HG02678 (cell line): ENCODE measurements at regions not wholly inside any gene's neighbourhood (a gene's known extent, or its start where the extent isn't known, plus 50 kb on each side); places are given as distances from the start of the nearest gene placed in this dataset.
"Not testable (repeated sequence)": the region's sequence is repeated elsewhere in the genome, so short reads cannot be mapped to it uniquely, and the experiment has no call there.

Source experiments
- ATAC-seq: cut with Tn5 transposase; IDR thresholded peaks from one replicate; pipeline ENCODE4 v1.9.1; 2021; ENCODE audit warnings: mild to moderate bottlenecking, moderate library complexity; ENCODE audit not compliant: unreplicated experiment

DNA sequence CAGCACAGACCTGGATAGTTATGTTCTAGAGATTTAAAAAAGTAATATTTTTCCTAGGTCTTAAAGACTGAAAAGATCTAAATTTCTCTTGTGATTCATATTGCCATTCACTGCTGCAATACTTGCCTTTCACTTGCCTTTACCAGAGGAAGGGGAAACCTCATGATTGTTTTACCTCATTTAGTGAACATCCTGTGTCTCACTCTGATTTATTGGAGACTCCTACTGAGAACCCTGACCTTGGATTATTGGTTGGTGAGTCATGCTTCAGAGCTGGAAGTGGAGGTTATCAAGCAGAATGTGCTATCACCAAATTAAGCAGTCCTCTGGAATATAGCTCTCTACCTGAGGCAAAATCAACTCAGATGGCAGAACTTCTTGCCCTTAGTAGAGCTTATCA, 500.5 kb downstream of the TSN start:
- no peak for ATAC-seq

DNA sequence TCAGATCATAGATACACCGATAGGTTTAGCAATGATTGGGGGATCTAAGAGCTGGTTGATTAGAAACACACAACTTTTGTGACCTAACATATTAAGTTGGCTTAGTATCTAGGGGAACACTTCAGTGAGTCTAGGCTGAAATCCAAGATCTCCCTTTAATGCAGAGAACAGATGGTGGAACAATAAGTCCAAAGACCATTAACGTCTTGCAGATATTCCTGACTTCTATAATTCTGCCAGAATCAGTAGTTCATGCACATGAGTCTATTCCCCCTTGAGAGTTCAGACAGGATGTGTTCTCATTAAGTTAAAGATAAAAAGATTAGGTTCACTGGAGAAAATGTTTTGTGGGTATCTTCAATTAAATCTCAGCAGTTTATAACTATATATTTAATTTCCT, 506.5 kb downstream of the TSN start:
- ATAC-seq: no peak

DNA sequence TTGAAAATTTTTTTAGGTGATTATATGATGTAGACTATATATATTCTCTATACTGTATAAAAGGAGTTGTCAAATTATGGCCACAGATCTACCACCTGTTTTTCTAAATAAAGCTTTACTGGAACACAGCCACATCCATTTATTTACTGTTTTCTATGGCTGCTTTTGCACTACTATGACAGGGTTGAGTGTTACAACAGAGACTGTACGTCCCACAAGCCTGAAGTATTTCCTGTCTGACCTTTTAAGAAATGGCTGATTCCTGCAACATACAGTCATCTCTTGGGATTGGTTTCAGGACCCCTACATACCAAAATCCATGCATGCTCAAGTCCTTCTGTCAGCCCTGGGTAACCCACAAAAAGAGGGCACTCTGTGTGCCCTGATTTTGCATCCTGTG, 508.3 kb downstream of the TSN start:
- ATAC-seq: no peak

DNA sequence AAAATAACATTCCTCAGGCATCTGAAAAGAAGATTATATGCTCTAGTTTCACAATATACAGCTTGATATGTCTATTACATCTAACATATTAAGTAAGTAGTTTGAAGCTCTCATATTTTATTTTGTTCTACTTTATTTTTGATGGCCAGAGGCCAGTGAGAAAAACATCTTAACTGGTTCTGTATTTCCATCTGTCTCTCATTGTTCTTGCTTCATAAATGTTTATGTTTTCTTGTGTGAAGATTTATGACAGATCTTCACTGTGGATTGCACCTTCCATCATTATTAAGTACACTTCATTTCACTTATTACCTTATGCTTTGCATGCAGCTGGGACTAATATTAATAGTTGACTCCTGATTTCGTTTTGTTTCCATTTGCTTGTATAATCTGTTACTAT, 511.2 kb downstream of the TSN start:
- no peak for ATAC-seq

DNA sequence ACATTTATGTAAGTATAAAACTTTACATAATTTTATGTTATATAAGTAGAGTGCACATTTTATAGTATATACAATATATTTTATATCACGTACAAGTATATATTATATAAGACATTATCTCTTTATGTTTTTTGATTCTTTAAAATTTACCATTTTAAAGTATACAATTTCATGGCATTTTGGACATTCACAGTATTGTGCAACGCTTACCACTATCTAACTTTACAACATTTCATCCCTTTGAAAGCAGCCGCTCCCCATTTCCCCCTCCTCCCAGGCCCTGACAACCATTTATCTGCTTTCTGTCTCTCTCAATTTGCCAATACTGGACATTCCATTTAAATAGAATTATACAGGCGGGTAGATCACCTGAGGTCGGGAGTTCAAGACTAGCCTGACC, 512.5 kb downstream of the TSN start:
- no peak for ATAC-seq

DNA sequence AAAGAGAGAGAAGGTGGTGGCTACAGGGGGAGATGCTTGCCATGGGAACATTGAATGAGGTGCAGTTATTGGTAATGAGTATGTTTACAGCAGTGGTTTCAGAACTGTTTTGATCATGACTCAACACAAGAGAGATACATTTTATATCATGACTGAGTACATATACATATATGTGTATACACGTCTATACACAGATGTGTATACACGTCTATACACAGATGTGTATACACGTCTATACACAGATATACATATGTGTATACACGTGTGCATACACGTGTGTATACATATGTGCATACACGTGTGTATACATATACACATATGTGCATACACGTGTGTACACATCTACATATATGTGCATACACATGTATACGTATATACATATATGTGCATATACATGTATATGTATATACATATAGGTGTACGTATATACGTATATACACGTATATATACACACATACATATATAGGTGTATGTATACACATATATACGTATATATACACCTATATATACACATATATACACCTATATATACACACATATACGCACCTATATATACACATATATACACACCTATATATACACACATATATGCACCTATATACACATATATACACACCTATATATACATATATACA, 518.5 kb downstream of the TSN start:
- no peak for ATAC-seq

DNA sequence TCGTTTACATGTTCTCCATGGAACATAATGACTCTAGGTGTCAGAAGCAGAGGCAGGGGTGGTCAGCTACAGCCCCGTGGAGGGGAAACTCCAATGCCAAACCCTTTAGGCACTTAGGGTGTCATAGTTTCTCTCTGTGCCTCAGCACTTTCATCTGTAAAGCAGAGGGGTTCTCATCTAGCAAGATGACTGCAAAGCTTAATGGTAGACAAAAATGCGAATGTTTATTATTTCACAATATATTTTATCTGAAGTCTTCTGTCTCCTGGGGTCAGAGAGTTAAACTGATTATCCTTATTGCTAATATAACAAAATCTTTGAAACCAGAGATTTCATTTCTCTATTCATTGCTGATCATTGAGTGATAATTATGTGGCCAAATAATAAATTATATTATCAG, 522.5 kb downstream of the TSN start:
- ATAC-seq: no peak

GRCh38 chr2:122300758-122301157, 545.3 kb downstream of the TSN start:
- no peak for ATAC-seq

DNA sequence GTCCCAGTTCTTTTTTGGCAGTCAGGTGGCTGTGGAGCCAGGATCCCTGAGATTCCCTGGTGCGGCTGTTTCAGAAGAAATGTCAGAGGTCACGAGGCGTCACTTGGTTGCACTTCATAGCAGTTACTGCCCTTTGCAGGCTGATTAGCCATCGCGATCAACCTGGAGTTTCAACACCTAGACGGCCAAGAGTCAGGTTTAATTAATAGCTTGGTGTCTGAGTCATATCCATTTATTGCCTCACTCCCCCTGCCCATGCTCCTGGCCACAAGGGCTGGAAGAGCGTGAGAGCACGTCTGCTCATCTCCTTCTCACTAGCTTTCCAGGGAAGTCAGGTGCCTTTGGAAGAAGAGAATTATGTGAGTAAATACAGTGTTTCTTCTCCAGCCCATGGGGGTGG, 552.3 kb downstream of the TSN start:
- ATAC-seq: no peak

- ATAC-seq: no peak
Measured at GRCh38 chr2:122315306-122315705, 559.9 kb downstream of the TSN start.

- no peak for ATAC-seq
Measured at GRCh38 chr2:122319539-122320132, 564.2 kb downstream of the TSN start.

DNA sequence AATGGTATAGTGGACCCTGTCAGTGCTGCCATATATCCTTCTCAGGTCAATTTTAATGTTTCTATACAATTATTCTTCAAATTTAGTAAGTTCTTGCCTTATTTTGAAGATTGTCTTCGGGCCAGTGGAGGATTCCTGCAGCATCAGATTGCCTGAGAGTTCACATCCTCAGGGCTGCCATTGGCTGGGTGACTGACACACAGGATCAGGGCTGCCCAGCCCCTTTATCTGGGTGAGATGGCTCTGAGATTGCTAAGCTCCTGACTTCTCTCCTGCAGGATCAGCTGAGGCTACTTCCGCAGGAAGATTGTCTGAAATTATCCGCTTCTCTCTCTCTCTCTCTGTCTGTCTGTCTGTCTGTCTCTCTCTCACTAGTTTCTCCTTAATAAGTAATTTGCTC, 567.4 kb downstream of the TSN start:
- ATAC-seq: no peak

DNA sequence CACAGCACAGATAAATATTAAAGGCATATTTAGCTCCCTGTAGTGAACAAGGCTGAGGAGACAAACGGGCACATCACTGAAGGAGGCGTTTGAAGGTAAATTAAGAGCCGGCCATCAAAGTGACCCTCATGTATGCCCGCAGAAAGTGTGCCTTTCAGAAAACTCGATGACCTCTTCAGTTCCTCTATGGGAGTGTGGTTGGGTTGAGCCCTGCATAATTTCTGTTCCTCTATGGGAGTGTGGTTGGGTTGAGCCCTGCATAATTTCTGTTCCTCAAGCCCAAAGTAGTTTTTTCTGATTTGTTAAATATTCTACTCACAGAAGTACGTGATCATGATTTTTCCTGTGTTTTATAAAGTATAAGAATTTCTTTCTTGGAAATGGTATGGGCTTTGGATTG, 568.5 kb downstream of the TSN start:
- ATAC-seq: peak; percentile 81

GRCh38 chr2:122326471-122326870, 571.0 kb downstream of the TSN start:
- no peak for ATAC-seq

DNA sequence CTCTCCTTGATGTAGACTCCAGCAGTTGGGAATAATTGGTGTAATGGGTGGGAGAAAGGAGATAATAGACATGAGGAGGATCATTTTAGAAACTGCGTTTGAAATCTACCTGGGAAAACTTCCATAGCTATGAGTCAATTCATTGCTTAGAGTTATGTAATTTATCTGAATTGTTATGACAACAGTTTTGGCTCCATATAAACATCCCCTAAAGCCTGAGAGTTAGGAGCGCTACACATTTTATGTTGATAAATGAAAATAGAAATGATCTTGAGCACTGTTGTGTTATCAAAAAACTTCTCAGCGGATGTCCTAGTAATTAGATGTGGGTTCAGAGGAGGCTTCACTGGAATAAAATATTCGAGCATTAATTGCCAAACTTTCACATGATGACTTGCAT, 573.4 kb downstream of the TSN start:
- ATAC-seq: no peak

DNA sequence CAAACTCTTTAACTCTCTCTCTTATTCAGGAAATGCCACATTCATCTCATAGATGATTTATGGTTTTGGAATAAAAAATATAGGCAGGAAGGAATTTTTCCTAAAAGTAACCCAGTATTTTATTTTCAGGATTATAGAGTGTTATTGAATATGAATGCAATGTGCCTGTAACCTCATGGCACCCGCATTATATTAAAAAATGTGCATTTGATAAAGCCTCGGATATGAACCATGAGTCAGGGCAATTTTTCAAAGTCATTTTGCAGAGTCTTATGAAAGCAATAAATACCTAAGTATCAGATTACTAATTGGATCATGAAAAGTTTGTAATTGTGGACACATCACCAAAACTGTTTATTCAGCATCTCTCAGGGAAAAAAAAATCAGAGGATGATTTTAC, 573.8 kb downstream of the TSN start:
- ATAC-seq: no peak

DNA sequence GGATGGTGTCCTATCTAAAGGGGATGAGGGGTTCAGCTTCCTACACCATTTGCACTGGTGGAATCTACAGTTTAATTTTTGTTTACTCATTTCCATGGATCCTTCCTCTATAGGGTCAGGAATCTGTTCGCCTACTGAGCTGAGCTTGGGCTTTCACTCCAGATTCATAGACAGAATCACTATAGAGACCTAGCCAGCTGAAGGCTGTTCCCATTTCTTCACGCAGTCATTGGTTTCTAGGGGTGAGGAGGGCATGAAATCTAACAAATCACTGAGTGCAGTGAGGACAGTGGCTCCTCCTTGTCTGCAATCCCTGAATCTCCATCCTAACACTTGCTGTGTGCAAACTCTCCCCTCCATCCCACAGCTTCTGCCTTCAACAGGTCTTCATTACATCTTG, 578.5 kb downstream of the TSN start:
- no peak for ATAC-seq

DNA sequence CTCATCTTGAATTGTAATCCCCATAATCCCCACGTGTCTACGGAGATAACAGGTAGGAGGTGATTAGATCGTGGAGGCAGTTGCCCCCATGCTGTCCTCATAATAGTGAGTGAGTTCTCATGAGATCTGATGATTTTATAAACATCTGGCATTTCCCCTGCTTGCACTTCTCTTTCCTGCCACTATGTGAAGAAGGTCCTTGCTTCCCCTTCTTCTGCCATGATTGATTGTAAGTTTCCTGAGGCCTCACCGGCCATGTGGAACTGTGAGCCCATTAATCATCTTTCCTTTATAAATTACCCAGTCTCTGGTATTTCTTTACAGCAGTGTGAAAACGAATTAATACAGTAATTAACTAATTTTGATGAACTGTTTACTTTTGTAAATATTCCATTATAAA, 582.5 kb downstream of the TSN start:
- no peak for ATAC-seq

DNA sequence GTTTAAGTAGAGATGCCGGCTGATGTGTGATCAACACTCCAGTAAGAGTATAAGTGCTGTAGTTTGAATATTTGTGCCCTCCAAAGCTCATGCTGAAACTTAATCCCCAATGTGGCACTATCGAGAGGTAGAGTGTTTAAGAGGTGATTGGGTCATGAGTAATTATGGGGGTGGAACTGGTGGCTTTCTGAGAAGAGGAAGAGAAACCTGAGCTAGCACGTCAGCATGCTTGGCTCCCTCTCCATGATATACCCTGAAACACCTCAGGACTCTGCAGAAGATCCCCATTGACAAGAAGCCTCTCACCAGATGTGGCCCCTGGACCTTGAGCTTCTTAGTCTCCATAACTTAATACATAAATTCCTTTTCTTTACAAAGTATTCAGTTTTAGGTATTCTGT, 584.8 kb downstream of the TSN start:
- ATAC-seq: peak; percentile 97

- peak; percentile 37 for ATAC-seq
Measured at GRCh38 chr2:122341007-122341406, 585.6 kb downstream of the TSN start.

DNA sequence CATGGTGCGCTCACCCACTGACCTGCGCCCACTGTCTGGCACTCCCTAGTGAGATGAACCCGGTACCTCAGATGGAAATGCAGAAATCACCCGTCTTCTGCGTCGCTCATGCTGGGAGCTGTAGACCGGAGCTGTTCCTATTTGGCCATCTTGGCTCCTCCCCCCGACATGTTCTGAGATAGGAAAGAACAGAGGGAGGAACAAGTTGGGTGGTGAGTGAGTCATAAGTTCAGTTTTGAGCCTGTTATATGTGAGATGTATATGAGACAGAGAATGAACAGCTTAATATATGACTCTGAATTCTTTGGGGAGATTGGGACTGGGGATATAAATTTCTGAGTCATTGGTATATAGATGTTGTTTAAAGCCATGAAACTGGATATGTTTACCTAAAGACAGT, 596.7 kb downstream of the TSN start:
- ATAC-seq: not testable (repeated sequence)

DNA sequence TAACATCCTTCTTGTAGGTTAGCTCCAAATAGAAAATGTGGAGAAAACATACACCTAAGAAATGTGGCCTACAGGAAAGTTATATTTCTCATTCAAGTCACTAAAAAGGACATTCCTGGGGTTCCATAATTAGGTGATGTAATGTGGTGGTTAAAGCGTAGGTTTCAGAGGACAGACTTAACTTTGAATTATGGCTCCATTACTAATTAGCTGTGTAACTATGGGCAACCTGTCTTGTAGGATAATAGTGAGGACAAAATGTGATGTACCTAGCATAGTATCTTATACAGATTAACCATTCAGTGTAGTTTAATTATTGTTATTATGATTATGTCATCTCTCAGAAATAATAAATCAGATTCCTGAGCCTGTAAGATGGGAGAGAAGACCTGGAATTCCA, 602.5 kb downstream of the TSN start:
- ATAC-seq: no peak

- no peak for ATAC-seq
Measured at GRCh38 chr2:122358729-122359128, 603.3 kb downstream of the TSN start.
